HepG2 (cell line): ENCODE measurements at regions not wholly inside any gene's neighbourhood (a gene's known extent, or its start where the extent isn't known, plus 50 kb on each side); places are given as distances from the start of the nearest gene placed in this dataset.

Experiments used
- FOXP1 ChIP-seq, 2 experiments: fragments of 450-650 bp in 1 of 2; IDR thresholded peaks; 2 replicates each; pipeline ENCODE4 v1.6.1; 2017 to 2018; ENCODE audit warnings: antibody characterized with exemption in 1 of 2
- HNF4A ChIP-seq: sonication (generic); formaldehyde crosslinking; IDR thresholded peaks from 2 replicates; pipeline ENCODE4 v1.4.0; 2020; ENCODE audit warnings: missing genetic modification reagents
- KAT7 ChIP-seq: IDR thresholded peaks from 2 replicates; pipeline ENCODE4 v1.6.1; 2018; ENCODE audit warnings: borderline replicate concordance, missing compliant biosample characterization
- KDM1A ChIP-seq: IDR thresholded peaks from 2 replicates; pipeline ENCODE4 v1.6.1; 2016; ENCODE audit warnings: missing compliant biosample characterization
- MED1 ChIP-seq: sonication (generic); formaldehyde crosslinking; IDR thresholded peaks from 2 replicates; pipeline ENCODE4 v1.4.0; 2020; ENCODE audit warnings: missing genetic modification reagents
- NR2C2 ChIP-seq: sonication (generic); formaldehyde crosslinking; IDR thresholded peaks from 2 replicates; pipeline ENCODE4 v1.4.0; 2020; ENCODE audit warnings: missing genetic modification reagents, mild to moderate bottlenecking, moderate library complexity, borderline replicate concordance
- PCBP2 ChIP-seq: fragments of 200-400 bp; formaldehyde crosslinking; optimal IDR thresholded peaks from 2 replicates; pipeline ENCODE3; 2018; ENCODE audit warnings: low read length, low read depth; ENCODE audit not compliant: poor library complexity, severe bottlenecking
- SOX13 ChIP-seq, 3 experiments: fragments of 450-650 bp in 1 of 3; sonication (generic) in 1 of 3; formaldehyde crosslinking in 1 of 3; IDR thresholded peaks in 2 of 3; conservative IDR thresholded peaks in 1 of 3; 2 replicates each; pipeline versions ENCODE4 v1.5.0 to v1.6.1; 2016 to 2020; ENCODE audit warnings: antibody characterized with exemption in 1 of 3, mild to moderate bottlenecking in 1 of 3, missing compliant biosample characterization in 1 of 3, missing genetic modification reagents in 1 of 3, moderate library complexity in 1 of 3
- SP4 ChIP-seq: sonication (generic); formaldehyde crosslinking; IDR thresholded peaks from 2 replicates; pipeline ENCODE4 v1.8.1; 2023; ENCODE audit warnings: mild to moderate bottlenecking, missing genetic modification reagents
- SP5 ChIP-seq: IDR thresholded peaks from 2 replicates; pipeline ENCODE4 v1.6.1; 2016; ENCODE audit warnings: low read depth, borderline replicate concordance
- TOPORS ChIP-seq: sonication (generic); formaldehyde crosslinking; IDR thresholded peaks from 2 replicates; pipeline ENCODE4 v1.8.0; 2023; ENCODE audit warnings: mild to moderate bottlenecking, missing genetic modification reagents
- ZEB1 ChIP-seq: IDR thresholded peaks from 2 replicates; pipeline ENCODE4 v1.6.1; 2012; ENCODE audit warnings: mild to moderate bottlenecking, low read depth, inconsistent platforms; ENCODE audit not compliant: insufficient replicate concordance
- ZMAT3 ChIP-seq: sonication (generic); formaldehyde crosslinking; conservative IDR thresholded peaks from 2 replicates; pipeline ENCODE4 v1.7.0; 2021; ENCODE audit warnings: missing genetic modification reagents
- ZMYM2 ChIP-seq: sonication (generic); formaldehyde crosslinking; IDR thresholded peaks from 2 replicates; pipeline ENCODE4 v1.8.0; 2022; ENCODE audit warnings: mild to moderate bottlenecking, missing genetic modification reagents
- ZMYM3 ChIP-seq: sonication (generic); formaldehyde crosslinking; IDR thresholded peaks from 2 replicates; pipeline ENCODE4 v1.5.1; 2020; ENCODE audit warnings: mild to moderate bottlenecking, missing genetic modification reagents
- ZNF275 ChIP-seq: sonication (generic); formaldehyde crosslinking; IDR thresholded peaks from 2 replicates; pipeline ENCODE4 v1.8.0; 2022; ENCODE audit warnings: missing genetic modification reagents, mild to moderate bottlenecking, inconsistent platforms, borderline replicate concordance
- ZNF83 ChIP-seq: sonication (generic); formaldehyde crosslinking; IDR thresholded peaks from 2 replicates; pipeline ENCODE4 v1.4.0; 2020; ENCODE audit warnings: missing genetic modification reagents, mild to moderate bottlenecking, borderline replicate concordance
- ZSCAN22 ChIP-seq: sonication (generic); formaldehyde crosslinking; IDR thresholded peaks from 2 replicates; pipeline ENCODE4 v1.4.0; 2020; ENCODE audit warnings: mild to moderate bottlenecking, missing genetic modification reagents
- TF ChIP-seq, protein P1 (sequence below): sonication (generic); formaldehyde crosslinking; IDR thresholded peaks from 2 replicates; pipeline ENCODE4 v1.4.0; 2020; ENCODE audit warnings: mild to moderate bottlenecking, missing genetic modification reagents

GRCh38 chr3:188010478-188010877 lies 143.5 kb upstream of the LPP start (continued):
- TF ChIP-seq ZMAT3 (CRISPR knock-in tag) (no peak), SP4 (CRISPR knock-in tag) (no peak), PCBP2 (no peak), ZNF275 (no peak), SP5 (no peak), SOX13 (IDR thresholded peaks at IDR 0.05) (no peak), SOX13 (CRISPR knock-in tag; conservative IDR thresholded peaks at IDR 0.05 in 1 of 2, IDR thresholded peaks at IDR 0.05 in 1 of 2) (no peak), ZNF83 (CRISPR knock-in tag) (no peak), ZSCAN22 (CRISPR knock-in tag) (no peak), MED1 (CRISPR knock-in tag) (no peak), KDM1A (CRISPR knock-in tag) (no peak), TOPORS (CRISPR knock-in tag) (no peak), ZMYM3 (no peak), ZMYM2 (CRISPR knock-in tag) (peak; percentile 71), NR2C2 (CRISPR knock-in tag) (0 out of 2 replicates have a peak, but pooled peaks have one; percentile 30), FOXP1 (IDR thresholded peaks at IDR 0.05) (no peak), FOXP1 (CRISPR knock-in tag; IDR thresholded peaks at IDR 0.05) (no peak), KAT7 (CRISPR knock-in tag) (no peak), ZEB1 (no peak), HNF4A (CRISPR knock-in tag) (peak; percentile 76)
- TF ChIP-seq, protein P1, sequence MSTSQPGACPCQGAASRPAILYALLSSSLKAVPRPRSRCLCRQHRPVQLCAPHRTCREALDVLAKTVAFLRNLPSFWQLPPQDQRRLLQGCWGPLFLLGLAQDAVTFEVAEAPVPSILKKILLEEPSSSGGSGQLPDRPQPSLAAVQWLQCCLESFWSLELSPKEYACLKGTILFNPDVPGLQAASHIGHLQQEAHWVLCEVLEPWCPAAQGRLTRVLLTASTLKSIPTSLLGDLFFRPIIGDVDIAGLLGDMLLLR, result no peak
